CD4-positive, alpha-beta T cell (primary cell): ENCODE measurements at regions not wholly inside any gene's neighbourhood (a gene's known extent, or its start where the extent isn't known, plus 50 kb on each side); places are given as distances from the start of the nearest gene placed in this dataset.

Experiments
- ATAC-seq: fragments of 200-7000 bp; cut with Tn5 transposase; one replicate; pipeline ENCODE4 v1.10.0; 2022; ENCODE audit warnings: mild to moderate bottlenecking; ENCODE audit not compliant: poor library complexity
- CTCF ChIA-PET: fragments of 350-600 bp; sonication (Branson Sonifier 250); formaldehyde crosslinking; loops from one replicate; lab custom pipeline; 2021; ENCODE audit warnings: antibody characterized with exemption, inconsistent platforms; lab: Charles Lee
- POLR2A ChIA-PET: fragments of 350-600 bp; sonication (Branson Sonifier 250); formaldehyde crosslinking; loops from one replicate; lab custom pipeline; 2021; ENCODE audit warnings: antibody characterized with exemption, inconsistent platforms; lab: Charles Lee
- DNase-seq, 14 experiments: peaks; one replicate each; pipeline ENCODE4 v3.0.0-alpha.2; 2013 to 2020; ENCODE audit warnings: mixed read lengths in 2 of 14
- H3K27ac ChIP-seq, 2 donors: one replicate each; pipeline versions ENCODE4 v1.5.1 to v1.7.0; 2013; ENCODE audit warnings: low read length in 2 of 2, low read depth in 1 of 2, mild to moderate bottlenecking in 1 of 2
- H3K27me3 ChIP-seq, 2 experiments: 1 replicate in 1 of 2; 2 replicates in 1 of 2; pipeline versions ENCODE4 v1.6.1 to v1.7.0; 2013; ENCODE audit warnings: low read length in 2 of 2, control low read depth in 1 of 2, mild to moderate bottlenecking in 1 of 2, moderate library complexity in 1 of 2; ENCODE audit not compliant: insufficient read depth in 2 of 2, control insufficient read depth in 1 of 2
- H3K36me3 ChIP-seq: one replicate; pipeline ENCODE4 v1.6.1; 2013; ENCODE audit warnings: low read length, control low read depth; ENCODE audit not compliant: insufficient read depth
- H3K4me1 ChIP-seq: one replicate; pipeline ENCODE4 v1.6.1; 2013; ENCODE audit warnings: low read length, control low read depth; ENCODE audit not compliant: insufficient read depth
- H3K4me3 ChIP-seq: one replicate; pipeline ENCODE4 v1.5.1; 2013; ENCODE audit warnings: mild to moderate bottlenecking, low read length, moderate library complexity
- H3K9me3 ChIP-seq, 2 experiments: 1 replicate in 1 of 2; 2 replicates in 1 of 2; pipeline versions ENCODE4 v1.6.1 to v1.7.0; 2013; ENCODE audit warnings: low read length in 2 of 2, mild to moderate bottlenecking in 2 of 2, control low read depth in 1 of 2, moderate library complexity in 1 of 2; ENCODE audit not compliant: control insufficient read depth in 1 of 2, insufficient read depth in 1 of 2
- H3K27ac Mint-ChIP-seq: one replicate; pipeline ENCODE4 v1.8.0; 2020; ENCODE audit warnings: mixed read lengths
- H3K27me3 Mint-ChIP-seq: one replicate; pipeline ENCODE4 v1.8.0; 2021; ENCODE audit warnings: mixed read lengths
- H3K36me3 Mint-ChIP-seq: one replicate; pipeline ENCODE4 v1.8.0; 2021; ENCODE audit warnings: low read depth, mixed read lengths
- H3K4me1 Mint-ChIP-seq: one replicate; pipeline ENCODE4 v1.8.0; 2021; ENCODE audit warnings: low read depth, mixed read lengths
- H3K4me3 Mint-ChIP-seq: one replicate; pipeline ENCODE4 v1.8.0; 2020; ENCODE audit warnings: mild to moderate bottlenecking, mixed read lengths
- H3K9me3 Mint-ChIP-seq: one replicate; pipeline ENCODE4 v1.8.0; 2020; ENCODE audit warnings: mixed read lengths
- intact Hi-C, 2 experiments: fragments of 100-400 bp; cut with DNase I in 1 of 2; cut with micrococcal nuclease in 1 of 2; formaldehyde crosslinking; loops; one replicate each; pipeline versions ENCODE4 v1.15.1 to v1.9.0; 2023 to 2025; cut with DNase I, micrococcal nuclease
- TF ChIP-seq, protein P1 (sequence below): fragments of 200-600 bp; IDR thresholded peaks from one replicate; pipeline ENCODE4 v1.8.0; 2022; ENCODE audit warnings: antibody characterized with exemption, mild to moderate bottlenecking

DNA sequence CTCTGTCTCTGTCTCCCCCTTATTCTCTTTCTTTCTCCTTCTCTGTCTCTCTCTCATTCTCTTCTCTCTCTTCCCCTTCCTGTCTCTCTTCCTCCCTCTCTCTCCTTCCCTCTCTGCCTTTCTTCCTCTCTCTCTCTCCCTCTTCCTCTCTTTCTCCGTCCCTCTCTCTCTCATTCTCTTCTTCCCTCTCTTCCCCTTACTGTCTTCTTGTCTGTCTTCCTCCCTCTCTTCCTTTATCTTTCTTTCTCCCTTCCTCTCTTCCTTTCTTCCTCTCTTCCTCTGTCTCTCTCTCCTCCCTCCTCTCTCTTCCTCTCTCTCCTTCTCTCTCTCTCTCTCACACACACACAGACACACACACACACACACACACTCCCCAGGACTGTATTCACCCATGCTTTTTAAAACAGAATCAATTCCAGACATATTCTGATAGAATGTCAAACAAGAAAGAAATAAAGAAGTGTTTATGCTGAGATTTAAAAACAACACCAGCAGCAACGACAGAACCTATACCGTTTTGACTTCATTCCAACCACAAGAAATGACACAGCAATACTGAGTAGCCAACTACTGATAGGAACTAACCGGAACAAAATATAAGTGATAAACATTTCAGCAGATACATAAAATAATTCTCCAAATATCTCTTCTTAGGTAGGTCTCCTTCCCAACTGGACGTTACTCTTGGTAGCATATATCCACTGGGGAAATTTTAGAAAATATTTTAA lies 296.7 kb downstream of the ASMT start:
- no peaks in the 10 kb centered on the region for H3K36me3 Mint-ChIP-seq
- no peak overlapping the region for H3K27ac Mint-ChIP-seq
- DNase-seq (no peak), ATAC-seq (no peak)
- TF ChIP-seq, protein P1, sequence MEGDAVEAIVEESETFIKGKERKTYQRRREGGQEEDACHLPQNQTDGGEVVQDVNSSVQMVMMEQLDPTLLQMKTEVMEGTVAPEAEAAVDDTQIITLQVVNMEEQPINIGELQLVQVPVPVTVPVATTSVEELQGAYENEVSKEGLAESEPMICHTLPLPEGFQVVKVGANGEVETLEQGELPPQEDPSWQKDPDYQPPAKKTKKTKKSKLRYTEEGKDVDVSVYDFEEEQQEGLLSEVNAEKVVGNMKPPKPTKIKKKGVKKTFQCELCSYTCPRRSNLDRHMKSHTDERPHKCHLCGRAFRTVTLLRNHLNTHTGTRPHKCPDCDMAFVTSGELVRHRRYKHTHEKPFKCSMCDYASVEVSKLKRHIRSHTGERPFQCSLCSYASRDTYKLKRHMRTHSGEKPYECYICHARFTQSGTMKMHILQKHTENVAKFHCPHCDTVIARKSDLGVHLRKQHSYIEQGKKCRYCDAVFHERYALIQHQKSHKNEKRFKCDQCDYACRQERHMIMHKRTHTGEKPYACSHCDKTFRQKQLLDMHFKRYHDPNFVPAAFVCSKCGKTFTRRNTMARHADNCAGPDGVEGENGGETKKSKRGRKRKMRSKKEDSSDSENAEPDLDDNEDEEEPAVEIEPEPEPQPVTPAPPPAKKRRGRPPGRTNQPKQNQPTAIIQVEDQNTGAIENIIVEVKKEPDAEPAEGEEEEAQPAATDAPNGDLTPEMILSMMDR = no peak
- Histone ChIP-seq H3K9me3 (peaks cover 6 to 31% of the 10 kb centered on the region in 2 experiments), H3K27me3 (peaks cover 0 to 7% of the 10 kb centered on the region in 2 experiments), H3K4me1 (no peaks in the 10 kb centered on the region), H3K36me3 (no peaks in the 10 kb centered on the region), H3K4me3 (no peak overlapping the region), H3K27ac (no peak overlapping the region)
- CTCF ChIA-PET = no interaction called here
- H3K4me1 Mint-ChIP-seq = no peaks in the 10 kb centered on the region
- H3K9me3 Mint-ChIP-seq = peaks cover 4% of the 10 kb centered on the region
- intact Hi-C loops = no loop called here
- no peak overlapping the region for H3K4me3 Mint-ChIP-seq
- POLR2A ChIA-PET = no interaction called here
- H3K27me3 Mint-ChIP-seq = peaks cover 15% of the 10 kb centered on the region

DNA sequence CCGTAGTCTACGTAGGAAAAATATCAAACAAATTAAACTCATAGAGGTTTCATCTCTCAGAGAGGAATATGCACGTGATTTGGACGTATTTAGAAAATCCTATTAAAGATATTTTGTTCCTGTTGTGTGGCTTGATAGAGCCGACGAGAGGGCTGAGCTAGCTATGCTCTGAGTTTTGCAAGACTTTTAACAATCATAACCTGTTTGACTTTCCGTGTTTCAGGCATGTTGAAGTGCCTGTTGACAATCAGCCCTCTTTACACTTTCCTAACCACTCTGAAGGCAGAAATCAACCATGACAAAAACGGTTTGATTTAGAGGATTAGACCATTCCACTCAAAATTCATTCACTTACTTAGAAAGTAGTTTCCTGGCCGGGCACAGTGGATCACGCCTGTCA lies 297.3 kb downstream of the ASMT start:
- CTCF ChIA-PET = no interaction called here
- DNase-seq = no peak
- H3K27me3 ChIP-seq = peaks cover 0 to 7% of the 10 kb centered on the region in 2 experiments
- no peak overlapping the region for H3K4me3 Mint-ChIP-seq
- TF ChIP-seq, protein P1 = no peak
- H3K4me1 ChIP-seq = no peaks in the 10 kb centered on the region
- intact Hi-C loops = no loop called here
- peaks cover 15% of the 10 kb centered on the region for H3K27me3 Mint-ChIP-seq
- no peaks in the 10 kb centered on the region for H3K4me1 Mint-ChIP-seq
- H3K36me3 ChIP-seq = no peaks in the 10 kb centered on the region
- no peak overlapping the region for H3K27ac ChIP-seq
- no peaks in the 10 kb centered on the region for H3K36me3 Mint-ChIP-seq
- H3K9me3 Mint-ChIP-seq = peaks cover 4% of the 10 kb centered on the region
- no peak for ATAC-seq
- H3K27ac Mint-ChIP-seq = no peak overlapping the region
- no peak overlapping the region for H3K4me3 ChIP-seq
- POLR2A ChIA-PET = no interaction called here
- H3K9me3 ChIP-seq = peaks cover 4 to 29% of the 10 kb centered on the region in 2 experiments

DNA sequence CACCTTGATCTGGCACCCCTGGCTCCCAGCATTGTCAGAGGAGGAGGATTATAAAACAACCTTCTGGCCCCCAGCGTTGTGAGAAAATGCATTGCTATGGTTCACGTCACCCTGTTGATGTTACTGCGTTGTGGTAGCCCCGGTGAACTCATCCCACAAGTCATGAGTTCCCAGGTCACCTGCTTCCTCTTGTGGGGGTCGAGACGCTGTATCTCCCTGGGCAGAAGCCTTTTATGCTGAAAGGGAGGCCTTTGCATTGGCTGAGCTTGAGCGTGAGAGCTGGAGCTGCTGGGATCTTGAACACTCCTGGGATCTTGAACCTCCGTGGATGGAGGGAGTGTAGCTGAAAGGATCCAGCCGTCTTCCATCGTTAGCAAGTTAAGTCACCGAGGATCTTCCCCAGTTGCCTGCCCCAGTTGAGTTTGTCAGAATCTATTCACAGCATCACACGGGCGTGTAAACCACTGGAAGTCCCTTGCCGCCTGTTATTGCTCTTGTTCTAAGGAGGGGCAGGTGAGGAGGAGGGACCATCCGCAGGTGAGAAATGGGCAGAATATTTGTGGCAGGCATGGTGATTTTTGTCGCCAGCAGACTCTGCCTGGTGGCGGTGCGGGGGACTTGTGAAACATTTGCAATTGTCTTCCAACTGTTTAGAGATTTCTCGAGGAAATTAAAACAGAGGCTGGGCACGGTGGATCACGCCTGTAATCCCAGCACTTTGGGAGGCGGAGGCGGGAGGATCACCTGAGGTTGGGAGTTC lies 299.9 kb downstream of the ASMT start:
- intact Hi-C loops = no loop called here
- Mint-ChIP-seq H3K27me3 (peaks cover 10% of the 10 kb centered on the region), H3K4me1 (no peaks in the 10 kb centered on the region), H3K27ac (no peak overlapping the region), H3K36me3 (no peaks in the 10 kb centered on the region), H3K4me3 (no peak overlapping the region), H3K9me3 (peaks cover 4% of the 10 kb centered on the region)
- CTCF ChIA-PET = no interaction called here
- Histone ChIP-seq H3K4me1 (no peaks in the 10 kb centered on the region), H3K27ac (no peak overlapping the region), H3K36me3 (no peaks in the 10 kb centered on the region), H3K27me3 (peaks cover 0 to 7% of the 10 kb centered on the region in 2 experiments), H3K4me3 (no peak overlapping the region), H3K9me3 (peaks cover 0 to 37% of the 10 kb centered on the region in 2 experiments)
- DNase-seq (no peak), ATAC-seq (no peak)
- TF ChIP-seq, protein P1 = no peak
- POLR2A ChIA-PET = no interaction called here
